ENCODE measurements at regions not wholly inside any gene's neighbourhood (a gene's known extent, or its start where the extent isn't known, plus 50 kb on each side); places are given as distances from the start of the nearest gene placed in this dataset.

GRCh38 chr3:139225548-139225947, 118.3 kb upstream of the MRPS22 start:
- H3K4me1 Mint-ChIP-seq = peaks cover 22% of the 10 kb centered on the region
- DNase-seq (ENCODE audit: low spot score in 2 of 2, unreplicated experiment in 2 of 2) = no peak
- no peak for TF ChIP-seq CTCF (IDR thresholded peaks at IDR 0.05; ENCODE audit: unreplicated experiment)
- no peak overlapping the region for H3K27ac Mint-ChIP-seq
- H3K27me3 Mint-ChIP-seq (ENCODE audit: low read depth) = peaks cover 13% of the 10 kb centered on the region
- H3K36me3 Mint-ChIP-seq = no peaks in the 10 kb centered on the region
- no peak overlapping the region for H3K4me3 Mint-ChIP-seq
- no peaks in the 10 kb centered on the region for H3K9me3 Mint-ChIP-seq

GRCh38 chr3:139226731-139227130, 117.1 kb upstream of the MRPS22 start:
- TF ChIP-seq CTCF (IDR thresholded peaks at IDR 0.05; ENCODE audit: unreplicated experiment) = no peak
- no peak overlapping the region for H3K4me3 Mint-ChIP-seq
- H3K36me3 Mint-ChIP-seq = no peaks in the 10 kb centered on the region
- H3K27me3 Mint-ChIP-seq (ENCODE audit: low read depth) = peaks cover 6% of the 10 kb centered on the region
- DNase-seq (ENCODE audit: low spot score in 2 of 2, unreplicated experiment in 2 of 2) = no peak
- peaks cover 22% of the 10 kb centered on the region for H3K4me1 Mint-ChIP-seq
- no peaks in the 10 kb centered on the region for H3K9me3 Mint-ChIP-seq
- no peak overlapping the region for H3K27ac Mint-ChIP-seq

- no peak for DNase-seq (ENCODE audit: low spot score in 2 of 2, unreplicated experiment in 2 of 2)
- H3K36me3 Mint-ChIP-seq = no peaks in the 10 kb centered on the region
- no peak overlapping the region for H3K27ac Mint-ChIP-seq
- no peak overlapping the region for H3K4me3 Mint-ChIP-seq
- H3K27me3 Mint-ChIP-seq (ENCODE audit: low read depth) = peaks cover 6% of the 10 kb centered on the region
- peaks cover 22% of the 10 kb centered on the region for H3K4me1 Mint-ChIP-seq
- no peak for TF ChIP-seq CTCF (IDR thresholded peaks at IDR 0.05; ENCODE audit: unreplicated experiment)
- H3K9me3 Mint-ChIP-seq = no peaks in the 10 kb centered on the region
These were observed 116.7 kb upstream of the MRPS22 start for GRCh38 chr3:139227165-139227564.

GRCh38 chr3:139227827-139228226, 116.0 kb upstream of the MRPS22 start:
- Mint-ChIP-seq H3K27me3 (ENCODE audit: low read depth) (peaks cover 2% of the 10 kb centered on the region), H3K4me1 (peaks cover 24% of the 10 kb centered on the region), H3K36me3 (no peaks in the 10 kb centered on the region), H3K4me3 (no peak overlapping the region), H3K27ac (peak overlapping the region; percentile 17), H3K9me3 (no peaks in the 10 kb centered on the region)
- DNase-seq (ENCODE audit: low spot score in 2 of 2, unreplicated experiment in 2 of 2) = no peak
- no peak for TF ChIP-seq CTCF (IDR thresholded peaks at IDR 0.05; ENCODE audit: unreplicated experiment)

GRCh38 chr3:139230391-139230790, 113.4 kb upstream of the MRPS22 start:
- Mint-ChIP-seq H3K36me3 (no peaks in the 10 kb centered on the region), H3K4me1 (peaks cover 35% of the 10 kb centered on the region), H3K27me3 (ENCODE audit: low read depth) (no peaks in the 10 kb centered on the region), H3K9me3 (no peaks in the 10 kb centered on the region), H3K4me3 (no peak overlapping the region), H3K27ac (no peak overlapping the region)
- DNase-seq (ENCODE audit: low spot score in 2 of 2, unreplicated experiment in 2 of 2) = no peak
- TF ChIP-seq CTCF (IDR thresholded peaks at IDR 0.05; ENCODE audit: unreplicated experiment) = no peak

All from mesothelial cell of epicardium (in vitro differentiated cells).